ENCODE measurements at regions not wholly inside any gene's neighbourhood (a gene's known extent, or its start where the extent isn't known, plus 50 kb on each side); places are given as distances from the start of the nearest gene placed in this dataset.
A peak's percentile ranks its signal among the peaks of the same experiment; 100 is the strongest.
"Not testable (repeated sequence)": the region's sequence is repeated elsewhere in the genome, so short reads cannot be mapped to it uniquely, and the experiment has no call there.

GRCh38 chr5:58299256-58299655, 160.6 kb downstream of the PLK2 start:
- TF ChIP-seq CTCF (IDR thresholded peaks at IDR 0.05) = no peak
- Mint-ChIP-seq H3K4me1 (peaks cover 10 to 11% of the 10 kb centered on the region in 2 donors), H3K4me3 (no peak overlapping the region), H3K36me3 (no peaks in the 10 kb centered on the region), H3K27me3 (ENCODE audit: low read depth in 2 of 2) (no peaks in the 10 kb centered on the region), H3K27ac (no peak overlapping the region), H3K9me3 (no peaks in the 10 kb centered on the region)
- H3K27ac ChIP-seq (ENCODE audit: low read length) = no peak overlapping the region
- no peak for DNase-seq
- no peaks in the 10 kb centered on the region for H3K9me3 ChIP-seq (ENCODE audit: control insufficient read depth, insufficient read depth, low read length)
- H3K4me3 ChIP-seq (ENCODE audit: low read length) = no peak overlapping the region
- ATAC-seq = no peak
- intact Hi-C loops (cut with micrococcal nuclease) = no loop called here
- peaks cover 3% of the 10 kb centered on the region for H3K4me1 ChIP-seq (ENCODE audit: control insufficient read depth, insufficient read depth, low read length)
- H3K27me3 ChIP-seq (ENCODE audit: control insufficient read depth, insufficient read depth, low read length) = no peaks in the 10 kb centered on the region
- H3K36me3 ChIP-seq (ENCODE audit: control insufficient read depth, insufficient read depth, low read length) = no peaks in the 10 kb centered on the region

GRCh38 chr5:58294598-58295305, 165.1 kb downstream of the PLK2 start:
- no peak overlapping the region for H3K27ac ChIP-seq (ENCODE audit: low read length)
- no peak overlapping the region for H3K27ac Mint-ChIP-seq
- H3K4me3 ChIP-seq (ENCODE audit: low read length) = no peak overlapping the region
- peaks cover 0 to 1% of the 10 kb centered on the region in 2 donors for H3K9me3 Mint-ChIP-seq
- no peaks in the 10 kb centered on the region for H3K36me3 Mint-ChIP-seq
- no peaks in the 10 kb centered on the region for H3K9me3 ChIP-seq (ENCODE audit: control insufficient read depth, insufficient read depth, low read length)
- peaks cover 12% of the 10 kb centered on the region in 2 donors for H3K4me1 Mint-ChIP-seq
- H3K36me3 ChIP-seq (ENCODE audit: control insufficient read depth, insufficient read depth, low read length) = no peaks in the 10 kb centered on the region
- TF ChIP-seq CTCF (IDR thresholded peaks at IDR 0.05) = no peak
- H3K4me1 ChIP-seq (ENCODE audit: control insufficient read depth, insufficient read depth, low read length) = peaks cover 3% of the 10 kb centered on the region
- intact Hi-C loops (cut with micrococcal nuclease) = no loop called here
- H3K27me3 ChIP-seq (ENCODE audit: control insufficient read depth, insufficient read depth, low read length) = no peaks in the 10 kb centered on the region
- no peak overlapping the region for H3K4me3 Mint-ChIP-seq
- WGBS (ENCODE audit: insufficient coverage) = 6% methylated on average over 1 of the region's 1 CpG
- ATAC-seq = peak in 2 of 3 donors; percentile 15 to 49
- DNase-seq = no peak
- no peaks in the 10 kb centered on the region for H3K27me3 Mint-ChIP-seq (ENCODE audit: low read depth in 2 of 2)

- not testable (repeated sequence) for ATAC-seq
Observed at GRCh38 chr5:58288275-58288674, 171.6 kb downstream of the PLK2 start.

GRCh38 chr5:58286741-58287140, 173.1 kb downstream of the PLK2 start:
- Mint-ChIP-seq H3K4me3 (no peak overlapping the region), H3K9me3 (peaks cover 2 to 3% of the 10 kb centered on the region in 2 donors), H3K27ac (no peak overlapping the region), H3K4me1 (no peaks in the 10 kb centered on the region), H3K36me3 (no peaks in the 10 kb centered on the region), H3K27me3 (ENCODE audit: low read depth in 2 of 2) (no peaks in the 10 kb centered on the region)
- Histone ChIP-seq H3K4me1 (ENCODE audit: control insufficient read depth, insufficient read depth, low read length) (no peaks in the 10 kb centered on the region), H3K27me3 (ENCODE audit: control insufficient read depth, insufficient read depth, low read length) (no peaks in the 10 kb centered on the region), H3K9me3 (ENCODE audit: control insufficient read depth, insufficient read depth, low read length) (no peaks in the 10 kb centered on the region), H3K4me3 (ENCODE audit: low read length) (no peak overlapping the region), H3K36me3 (ENCODE audit: control insufficient read depth, insufficient read depth, low read length) (no peaks in the 10 kb centered on the region), H3K27ac (ENCODE audit: low read length) (no peak overlapping the region)
- no peak for ATAC-seq
- no peak for TF ChIP-seq CTCF (IDR thresholded peaks at IDR 0.05)
- intact Hi-C loops (cut with micrococcal nuclease) = no loop called here
- no peak for DNase-seq
- 93% methylated on average over 1 of the region's 1 CpG for WGBS (ENCODE audit: insufficient coverage)

More at GRCh38 chr5:58288275-58288674, 171.6 kb downstream of the PLK2 start:
- H3K36me3 Mint-ChIP-seq; H3K4me1 Mint-ChIP-seq; H3K4me3 ChIP-seq (ENCODE audit: low read length); H3K4me1 ChIP-seq (ENCODE audit: control insufficient read depth, insufficient read depth, low read length); H3K27ac ChIP-seq (ENCODE audit: low read length); H3K36me3 ChIP-seq (ENCODE audit: control insufficient read depth, insufficient read depth, low read length); H3K4me3 Mint-ChIP-seq; DNase-seq; H3K9me3 Mint-ChIP-seq; H3K27me3 ChIP-seq (ENCODE audit: control insufficient read depth, insufficient read depth, low read length); intact Hi-C loops (cut with micrococcal nuclease); H3K9me3 ChIP-seq (ENCODE audit: control insufficient read depth, insufficient read depth, low read length); H3K27ac Mint-ChIP-seq; H3K27me3 Mint-ChIP-seq (ENCODE audit: low read depth in 2 of 2): not testable (repeated sequence)
- WGBS (ENCODE audit: insufficient coverage) = 95% methylated on average over 10 of the region's 10 CpGs
